SU-DHL-6 (cell line): ENCODE measurements at regions not wholly inside any gene's neighbourhood (a gene's known extent, or its start where the extent isn't known, plus 50 kb on each side); places are given as distances from the start of the nearest gene placed in this dataset.
"Not testable (repeated sequence)": the region's sequence is repeated elsewhere in the genome, so short reads cannot be mapped to it uniquely, and the experiment has no call there.

Experiments used
- CTCF ChIP-seq: fragments of 200-600 bp; sonication (generic); IDR thresholded peaks from one replicate; pipeline ENCODE4 v1.5.1; 2017; ENCODE audit warnings: antibody characterized with exemption, mild to moderate bottlenecking, low read length, moderate library complexity; ENCODE audit not compliant: insufficient read depth, poor library complexity, severe bottlenecking
- EZH2phosphoT487 ChIP-seq: fragments of 200-600 bp; sonication (generic), shearing (Covaris generic); conservative IDR thresholded peaks from 2 replicates; pipeline ENCODE4 v1.6.1; 2018; ENCODE audit warnings: mild to moderate bottlenecking, antibody characterized with exemption, low read length, moderate library complexity, mixed read lengths

- not testable (repeated sequence) for TF ChIP-seq CTCF, EZH2phosphoT487
Measured at GRCh38 chr16:86233506-86233905, 276.8 kb upstream of the FOXF1 start.
